ENCODE measurements at regions not wholly inside any gene's neighbourhood (a gene's known extent, or its start where the extent isn't known, plus 50 kb on each side); places are given as distances from the start of the nearest gene placed in this dataset.

- TF ChIP-seq CTCF (conservative IDR thresholded peaks at IDR 0.05; ENCODE audit: low read length): no peak
- TF ChIP-seq EZH2phosphoT487 (IDR thresholded peaks at IDR 0.05; ENCODE audit: borderline replicate concordance, low read depth, low read length): no peak
Observed at GRCh38 chr1:80799457-80799856, 1001.3 kb upstream of the ADGRL2 start.
